ENCODE measurements at regions not wholly inside any gene's neighbourhood (a gene's known extent, or its start where the extent isn't known, plus 50 kb on each side); places are given as distances from the start of the nearest gene placed in this dataset.

- TF ChIP-seq CTCF (IDR thresholded peaks at IDR 0.05; ENCODE audit: control extremely low read depth in 1 of 3, insufficient read depth in 1 of 3, low read depth in 1 of 3, low read length in 3 of 3) (no peak), YY1 (IDR thresholded peaks at IDR 0.05; ENCODE audit: low read depth, low read length) (no peak), JUND (IDR thresholded peaks at IDR 0.05; ENCODE audit: low read length) (no peak), CEBPB (IDR thresholded peaks at IDR 0.05; ENCODE audit: low read depth, low read length) (no peak), CBX5 (IDR thresholded peaks at IDR 0.05; ENCODE audit: low read depth, low read length) (no peak), EZH2 (IDR thresholded peaks at IDR 0.05; ENCODE audit: low read depth, low read length, severe bottlenecking) (no peak), POLR2AphosphoS5 (IDR thresholded peaks at IDR 0.05; ENCODE audit: low read depth, low read length) (no peak), EP300 (IDR thresholded peaks at IDR 0.05; ENCODE audit: borderline replicate concordance in 1 of 2, low read depth in 2 of 2, low read length in 2 of 2) (no peak), SP2 (IDR thresholded peaks at IDR 0.05; ENCODE audit: low read length) (no peak), PHF8 (conservative IDR thresholded peaks at IDR 0.05; ENCODE audit: low read depth, low read length) (no peak), CBX8 (IDR thresholded peaks at IDR 0.05; ENCODE audit: borderline replicate concordance, low read depth, low read length) (no peak)
These were observed 62.0 kb upstream of the GALNT2 start for GRCh38 chr1:230005040-230005439.
